Colonic mucosa (tissue), 4 donors: ENCODE measurements at regions not wholly inside any gene's neighbourhood (a gene's known extent, or its start where the extent isn't known, plus 50 kb on each side); places are given as distances from the start of the nearest gene placed in this dataset.
"Not testable (repeated sequence)": the region's sequence is repeated elsewhere in the genome, so short reads cannot be mapped to it uniquely, and the experiment has no call there.

Experiments used
- DNase-seq: peaks from one replicate; pipeline ENCODE4 v3.0.0-alpha.2; 2020
- H3K27ac ChIP-seq: fragments of 200-600 bp; one replicate; pipeline ENCODE4 v1.8.0; 2021
- H3K27me3 ChIP-seq: fragments of 200-600 bp; one replicate; pipeline ENCODE4 v1.8.0; 2021
- H3K36me3 ChIP-seq: fragments of 200-600 bp; one replicate; pipeline ENCODE4 v1.8.0; 2021
- H3K4me1 ChIP-seq: fragments of 200-600 bp; one replicate; pipeline ENCODE4 v1.8.0; 2021; ENCODE audit warnings: mild to moderate bottlenecking
- H3K4me3 ChIP-seq: fragments of 200-600 bp; one replicate; pipeline ENCODE4 v1.8.0; 2021
- H3K9ac ChIP-seq, 2 donors: one replicate each; pipeline ENCODE4 v1.7.0; 2013; ENCODE audit warnings: control low read depth in 2 of 2, low read depth in 2 of 2, low read length in 2 of 2
- H3K9me3 ChIP-seq: fragments of 200-600 bp; one replicate; pipeline ENCODE4 v1.8.0; 2021
- intact Hi-C: fragments of 100-400 bp; cut with DNase I; formaldehyde crosslinking; loops from one replicate; pipeline ENCODE4 v1.14.1; 2022
- donor health status: healthy.
- donor health status: DM: no; HTN: no; CAD: no.
- donor health status: DM: no; HTN: no; CAD: no.

DNA sequence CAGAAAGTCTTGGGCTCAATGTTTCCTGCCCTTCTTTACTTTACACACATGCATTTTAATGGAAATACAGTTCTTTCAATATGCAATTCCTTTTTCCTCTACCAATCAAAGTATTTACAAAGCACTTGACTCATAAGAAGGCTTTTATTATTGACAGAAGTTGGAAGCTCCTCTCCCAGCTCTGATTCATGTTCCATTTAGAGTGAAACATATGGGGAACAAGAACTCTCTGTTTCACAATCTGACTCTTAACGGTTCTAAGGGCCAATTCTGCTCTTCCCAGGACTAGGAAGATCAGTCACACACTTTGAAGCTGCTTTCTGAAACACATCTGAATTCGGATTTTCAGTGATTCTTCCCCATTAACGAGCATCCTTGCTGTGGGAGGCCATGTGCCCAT is 300.5 kb downstream of the ANAPC1 start:
- H3K27me3 ChIP-seq, H3K9me3 ChIP-seq, H3K4me3 ChIP-seq, H3K27ac ChIP-seq, intact Hi-C loops, DNase-seq, H3K4me1 ChIP-seq, H3K9ac ChIP-seq, H3K36me3 ChIP-seq: not testable (repeated sequence)

DNA sequence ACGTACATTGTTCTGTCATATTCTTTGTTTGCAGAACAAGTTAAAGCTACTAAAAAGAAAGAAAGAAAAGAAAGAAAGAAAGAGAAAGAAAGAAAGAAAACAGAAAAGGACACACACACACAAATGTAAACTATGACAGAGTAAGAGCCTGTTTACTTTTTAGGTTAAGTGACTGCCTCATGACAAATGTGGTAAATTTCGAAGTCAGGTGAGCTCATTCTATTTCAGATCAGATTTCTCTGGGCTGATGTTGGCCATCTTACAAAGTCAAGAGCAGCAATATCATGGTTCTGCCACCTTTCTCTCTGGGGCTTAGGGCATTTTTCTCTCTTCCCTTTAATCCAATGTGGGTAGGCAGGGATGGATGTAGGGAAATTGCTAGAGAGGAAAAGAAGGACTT is 299.5 kb downstream of the ANAPC1 start:
- H3K4me3 ChIP-seq, DNase-seq, H3K27ac ChIP-seq, H3K36me3 ChIP-seq, intact Hi-C loops, H3K4me1 ChIP-seq, H3K9ac ChIP-seq, H3K9me3 ChIP-seq, H3K27me3 ChIP-seq: not testable (repeated sequence)

DNA sequence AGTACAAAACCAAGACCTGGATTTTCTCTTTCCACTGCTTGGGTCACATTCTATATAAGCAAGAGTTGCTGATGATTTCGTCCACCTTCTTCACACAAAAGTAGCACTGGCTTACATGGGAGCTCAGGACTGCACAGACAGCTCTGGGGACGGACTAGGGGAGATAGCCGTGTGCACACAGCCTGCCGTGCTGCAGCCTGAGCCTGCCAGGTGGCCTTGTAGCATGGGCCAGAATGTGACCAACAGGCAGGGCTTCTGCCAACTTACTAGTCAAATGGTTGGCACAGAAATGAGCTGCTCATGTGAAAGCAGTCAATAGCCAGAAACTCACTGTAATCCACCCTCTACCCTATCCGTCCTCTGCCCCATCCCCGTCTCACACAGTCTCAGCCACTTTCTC is 299.0 kb downstream of the ANAPC1 start:
- H3K27me3 ChIP-seq, H3K4me1 ChIP-seq, intact Hi-C loops, H3K27ac ChIP-seq, DNase-seq, H3K36me3 ChIP-seq, H3K9ac ChIP-seq, H3K9me3 ChIP-seq, H3K4me3 ChIP-seq: not testable (repeated sequence)

DNA sequence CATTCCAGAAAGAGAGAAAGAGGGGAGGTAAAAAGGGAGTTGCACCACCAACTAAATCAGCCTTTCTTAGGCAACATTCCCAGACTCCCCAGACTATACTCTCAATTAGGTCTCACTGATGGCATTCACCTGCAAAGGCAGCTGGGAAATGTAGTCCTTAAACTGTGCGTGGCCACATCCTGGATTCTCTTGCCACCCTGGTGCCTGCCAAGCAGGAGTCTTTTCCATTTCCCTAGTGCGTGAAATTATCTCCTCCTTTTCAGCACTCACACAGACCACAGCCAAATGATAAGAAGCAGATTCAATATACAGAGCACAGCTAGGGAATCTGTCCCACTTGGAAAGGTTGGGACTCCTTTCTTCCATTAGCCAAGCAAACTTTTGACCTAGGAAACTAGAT is 298.0 kb downstream of the ANAPC1 start:
- H3K4me3 ChIP-seq, H3K36me3 ChIP-seq, H3K9ac ChIP-seq, H3K9me3 ChIP-seq, H3K27me3 ChIP-seq, intact Hi-C loops, H3K27ac ChIP-seq, DNase-seq, H3K4me1 ChIP-seq: not testable (repeated sequence)

DNA sequence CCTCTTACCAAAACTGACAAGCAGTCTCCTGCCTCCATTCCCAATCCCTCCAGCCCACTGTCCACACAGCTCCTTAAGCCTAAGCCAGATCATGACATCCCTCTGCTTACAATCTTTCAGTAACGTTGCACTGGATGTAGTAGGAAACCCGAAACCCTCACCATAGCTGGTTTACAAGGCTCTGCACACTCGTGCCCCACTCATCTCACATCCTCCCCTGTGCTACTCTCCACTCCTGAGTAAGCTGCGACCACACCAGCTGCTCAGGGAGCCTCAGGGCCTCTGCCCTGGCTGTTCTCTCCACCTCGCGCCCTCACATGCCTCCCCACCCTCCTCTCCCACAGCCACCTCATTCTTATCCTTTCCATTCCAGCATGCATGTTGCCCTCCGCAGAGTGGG is 288.9 kb downstream of the ANAPC1 start:
- H3K9me3 ChIP-seq, H3K9ac ChIP-seq, intact Hi-C loops, DNase-seq, H3K4me1 ChIP-seq, H3K27ac ChIP-seq, H3K4me3 ChIP-seq, H3K36me3 ChIP-seq, H3K27me3 ChIP-seq: not testable (repeated sequence)

DNA sequence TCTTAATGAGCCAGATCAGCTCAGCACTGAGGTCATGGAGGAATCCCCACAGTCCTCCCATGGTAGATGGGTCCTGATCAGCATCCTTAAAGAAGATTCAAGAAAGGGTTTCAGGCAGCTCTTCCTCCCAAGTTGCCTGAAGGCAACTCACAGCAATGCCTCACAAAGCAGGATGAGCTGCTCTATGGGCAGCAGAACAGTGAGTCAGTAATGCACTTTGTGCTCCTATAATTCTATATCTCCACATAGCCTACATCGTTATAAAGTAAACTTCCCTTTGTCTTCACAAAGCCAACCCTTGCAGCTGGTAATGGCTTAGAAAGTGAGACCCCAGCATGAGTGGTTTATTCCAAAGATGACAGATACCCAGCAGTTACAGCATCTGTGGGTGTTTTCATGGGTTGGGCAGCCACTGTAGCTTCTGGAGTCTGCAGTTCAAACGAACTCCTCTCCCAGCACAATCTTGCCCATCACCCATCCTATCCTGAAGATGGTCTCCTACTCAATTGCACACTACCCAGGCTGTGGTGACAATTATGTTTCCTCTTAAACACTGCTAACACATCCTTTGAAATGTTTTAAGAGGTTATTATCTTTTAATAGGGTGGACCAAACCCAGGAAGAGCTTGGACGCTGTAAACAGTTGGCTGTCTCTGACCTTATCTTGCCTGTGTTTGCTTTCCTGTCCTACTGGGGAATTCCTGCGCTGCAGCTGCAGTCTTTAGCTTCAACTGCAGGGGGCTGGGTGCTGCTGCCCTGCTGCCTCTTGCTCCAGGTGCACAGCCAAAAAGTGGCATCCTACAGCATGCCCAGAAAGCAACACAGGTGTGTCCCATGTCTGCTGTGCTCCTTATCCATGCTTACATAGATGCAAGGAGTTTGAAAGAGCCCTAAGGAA is 286.9 kb downstream of the ANAPC1 start:
- H3K36me3 ChIP-seq, H3K4me3 ChIP-seq, H3K9me3 ChIP-seq, H3K27ac ChIP-seq, intact Hi-C loops, DNase-seq, H3K4me1 ChIP-seq, H3K27me3 ChIP-seq, H3K9ac ChIP-seq: not testable (repeated sequence)

DNA sequence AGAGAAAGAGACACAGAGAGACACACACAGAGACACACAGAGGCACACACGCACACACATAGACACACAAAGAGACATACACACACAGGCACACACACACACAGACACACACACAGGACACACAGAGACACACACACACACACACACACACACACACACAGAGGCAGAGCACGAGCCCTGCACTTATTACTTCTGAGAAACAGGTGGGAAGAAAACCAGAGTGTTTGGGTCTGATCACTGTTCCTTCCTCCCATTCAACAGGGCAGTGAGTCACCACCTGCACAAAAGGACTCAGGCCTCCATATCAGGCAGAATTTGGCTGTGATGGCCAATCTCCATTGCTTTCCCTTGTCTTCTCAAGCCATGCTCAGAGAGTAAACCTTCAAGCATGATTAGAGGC is 285.0 kb downstream of the ANAPC1 start:
- H3K9me3 ChIP-seq, H3K4me1 ChIP-seq, DNase-seq, H3K27ac ChIP-seq, H3K27me3 ChIP-seq, H3K36me3 ChIP-seq, H3K9ac ChIP-seq, H3K4me3 ChIP-seq, intact Hi-C loops: not testable (repeated sequence)

DNA sequence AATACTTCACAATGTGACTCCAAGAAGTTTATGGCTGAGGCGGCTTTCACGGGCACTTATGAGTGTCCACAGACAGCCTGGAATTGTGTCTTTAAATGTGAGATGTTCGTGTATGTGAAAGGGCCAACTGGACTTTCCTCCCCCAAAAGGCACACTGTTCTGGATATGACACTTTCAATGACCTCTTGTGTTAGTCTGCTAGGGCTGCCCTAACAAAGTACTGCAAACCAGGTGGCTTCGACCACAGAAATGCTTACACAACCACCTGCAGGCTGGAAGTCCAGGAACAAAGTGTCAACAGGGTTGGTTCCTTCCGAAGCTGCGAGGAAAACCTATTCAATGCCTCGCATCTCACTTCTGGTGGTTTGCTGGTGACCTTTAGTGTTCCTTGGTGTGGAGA is 281.7 kb downstream of the ANAPC1 start:
- DNase-seq, H3K4me3 ChIP-seq, H3K27me3 ChIP-seq, intact Hi-C loops, H3K27ac ChIP-seq, H3K9me3 ChIP-seq, H3K4me1 ChIP-seq, H3K9ac ChIP-seq, H3K36me3 ChIP-seq: not testable (repeated sequence)

DNA sequence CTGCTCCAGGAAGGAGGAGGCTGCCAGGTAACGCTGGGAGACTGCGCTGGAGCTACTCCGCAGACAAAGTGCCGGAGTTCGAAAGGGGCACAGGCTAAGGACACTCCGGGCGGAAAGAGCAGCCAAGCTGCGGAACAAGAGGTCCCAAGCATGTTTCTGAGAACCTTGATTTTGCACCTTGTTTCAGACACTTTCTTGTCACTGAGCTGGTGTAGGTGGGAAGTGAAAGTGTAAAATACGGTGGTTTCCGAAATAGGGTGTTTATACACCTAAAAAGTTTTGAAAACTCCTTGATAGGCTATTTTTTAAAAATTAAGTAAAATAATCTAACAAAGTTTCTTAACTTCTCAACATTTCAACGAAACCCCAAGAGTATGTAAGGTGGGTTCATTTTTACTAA is 278.2 kb downstream of the ANAPC1 start:
- H3K27me3 ChIP-seq, DNase-seq, intact Hi-C loops, H3K9me3 ChIP-seq, H3K36me3 ChIP-seq, H3K27ac ChIP-seq, H3K4me1 ChIP-seq, H3K4me3 ChIP-seq, H3K9ac ChIP-seq: not testable (repeated sequence)

DNA sequence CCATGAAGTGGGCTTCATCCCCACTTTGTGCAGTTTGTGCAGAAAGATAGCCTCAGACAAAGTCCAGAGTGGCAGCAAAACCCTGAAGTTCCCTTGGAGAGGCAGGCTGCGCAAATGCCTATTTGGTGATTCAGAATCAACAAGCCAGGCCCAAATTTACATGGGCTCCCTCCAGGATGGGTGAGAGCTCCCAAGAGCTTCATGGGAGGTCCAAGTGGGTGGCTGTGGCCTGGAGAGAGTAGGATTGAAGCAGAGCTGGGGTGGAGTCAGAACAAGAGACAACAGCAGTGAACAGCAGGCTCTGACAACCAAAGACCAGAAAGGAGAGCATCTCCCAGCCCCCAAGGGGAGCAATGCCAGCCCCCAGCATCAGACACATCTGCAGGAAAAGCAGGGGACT is 277.4 kb downstream of the ANAPC1 start:
- H3K27me3 ChIP-seq, H3K9ac ChIP-seq, H3K9me3 ChIP-seq, H3K4me3 ChIP-seq, intact Hi-C loops, H3K4me1 ChIP-seq, H3K36me3 ChIP-seq, H3K27ac ChIP-seq, DNase-seq: not testable (repeated sequence)

DNA sequence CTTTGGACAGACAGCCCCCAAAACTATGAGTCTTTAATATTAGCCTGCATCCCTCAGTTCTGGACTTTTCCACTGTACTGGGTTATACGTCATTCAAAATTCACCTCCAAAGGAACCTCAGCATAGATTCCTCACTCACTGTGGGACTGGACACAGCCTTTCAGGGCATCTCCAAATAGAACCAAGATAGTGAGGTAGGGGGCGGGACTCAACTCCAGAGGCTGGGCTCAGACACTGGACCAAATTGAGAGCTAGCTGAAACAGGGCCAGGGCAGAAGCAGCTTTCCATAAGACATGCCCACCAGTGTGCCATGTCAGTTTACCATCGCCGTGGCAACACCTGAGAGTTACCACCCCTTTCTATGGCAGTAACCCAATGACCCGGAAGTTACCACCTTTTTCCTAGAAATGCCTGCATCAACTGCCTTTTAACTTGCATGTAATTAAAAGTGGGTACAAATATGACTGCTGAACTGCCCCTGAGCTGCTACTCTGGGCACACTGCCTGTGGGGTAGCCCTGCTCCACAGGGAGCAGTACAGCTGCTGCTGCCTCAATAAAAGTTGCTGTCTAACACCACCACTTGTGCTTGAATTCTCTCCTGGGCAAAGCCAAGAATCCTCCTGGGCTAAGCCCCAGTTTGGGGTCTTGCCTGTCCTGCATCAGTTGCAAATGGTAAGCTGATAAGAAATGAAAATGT is 274.7 kb downstream of the ANAPC1 start:
- DNase-seq, H3K4me3 ChIP-seq, H3K36me3 ChIP-seq, H3K9ac ChIP-seq, H3K27ac ChIP-seq, H3K9me3 ChIP-seq, intact Hi-C loops, H3K4me1 ChIP-seq, H3K27me3 ChIP-seq: not testable (repeated sequence)

DNA sequence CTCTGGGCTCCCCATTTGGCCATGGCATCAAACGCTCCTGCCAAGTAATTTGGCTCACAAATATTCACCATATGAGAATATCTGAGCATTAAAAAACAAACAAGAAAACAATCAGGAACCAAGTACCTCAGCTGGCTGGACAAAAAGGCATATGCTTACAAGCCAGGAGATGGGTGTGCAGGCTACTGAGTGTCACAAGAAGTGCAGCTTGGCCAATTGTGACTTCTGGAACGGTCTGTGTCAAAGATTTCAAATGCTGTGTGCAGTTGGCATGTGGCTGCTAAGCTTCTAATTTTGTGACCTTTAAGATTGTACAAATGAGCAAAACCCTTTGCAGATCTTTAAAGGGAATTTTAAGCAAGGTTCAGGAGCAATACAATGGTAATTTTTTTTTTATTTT is 274.0 kb downstream of the ANAPC1 start:
- H3K27me3 ChIP-seq, H3K9ac ChIP-seq, intact Hi-C loops, H3K4me1 ChIP-seq, H3K27ac ChIP-seq, H3K36me3 ChIP-seq, H3K4me3 ChIP-seq, DNase-seq, H3K9me3 ChIP-seq: not testable (repeated sequence)
